HG02623 (cell line): ENCODE measurements at regions not wholly inside any gene's neighbourhood (a gene's known extent, or its start where the extent isn't known, plus 50 kb on each side); places are given as distances from the start of the nearest gene placed in this dataset.
"Not testable (repeated sequence)": the region's sequence is repeated elsewhere in the genome, so short reads cannot be mapped to it uniquely, and the experiment has no call there.

Source experiments
- ATAC-seq: cut with Tn5 transposase; IDR thresholded peaks from one replicate; pipeline ENCODE4 v1.9.1; 2021; ENCODE audit warnings: moderate library complexity; ENCODE audit not compliant: unreplicated experiment

DNA sequence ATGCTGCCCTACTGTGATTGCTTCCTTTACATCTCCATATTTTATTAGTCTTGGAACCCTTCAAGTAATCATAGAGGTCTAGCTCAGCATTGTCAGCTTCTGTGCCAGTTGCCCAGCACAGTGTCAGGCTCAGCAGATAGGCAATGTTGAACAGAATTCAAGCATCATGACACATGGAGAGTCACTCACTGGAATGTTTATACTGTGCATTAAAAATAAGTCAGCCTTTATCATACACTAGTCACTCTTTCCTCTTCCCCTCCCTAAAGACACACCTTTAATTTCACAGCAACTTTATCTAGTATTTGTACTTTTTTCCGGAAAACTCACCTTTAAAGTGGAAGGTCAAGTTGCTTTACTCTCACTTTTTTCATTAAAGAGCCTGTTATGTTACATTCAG lies 253.8 kb upstream of the CDH11 start:
- ATAC-seq = no peak

- ATAC-seq = no peak
Observed at GRCh38 chr16:65373097-65373496, 251.2 kb upstream of the CDH11 start.

DNA sequence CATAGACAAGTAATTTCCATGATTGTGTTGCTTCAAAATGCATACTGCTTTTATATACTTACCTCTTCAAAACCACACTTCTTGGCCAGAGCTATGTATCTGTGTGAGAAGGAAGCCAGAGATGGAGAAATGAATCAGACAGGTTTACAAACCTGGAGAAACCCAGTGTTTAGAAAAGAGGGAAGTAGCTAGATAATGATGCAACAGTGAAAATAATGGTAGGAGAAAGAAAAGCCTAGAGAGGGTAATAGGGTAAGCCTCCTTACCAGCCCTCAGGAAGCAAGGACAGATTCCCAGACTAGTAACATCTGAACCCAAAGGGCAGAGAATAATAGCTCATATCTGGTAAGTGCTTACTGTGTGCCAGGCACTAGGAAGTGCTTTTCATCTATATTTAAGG lies 250.3 kb upstream of the CDH11 start:
- ATAC-seq = no peak

DNA sequence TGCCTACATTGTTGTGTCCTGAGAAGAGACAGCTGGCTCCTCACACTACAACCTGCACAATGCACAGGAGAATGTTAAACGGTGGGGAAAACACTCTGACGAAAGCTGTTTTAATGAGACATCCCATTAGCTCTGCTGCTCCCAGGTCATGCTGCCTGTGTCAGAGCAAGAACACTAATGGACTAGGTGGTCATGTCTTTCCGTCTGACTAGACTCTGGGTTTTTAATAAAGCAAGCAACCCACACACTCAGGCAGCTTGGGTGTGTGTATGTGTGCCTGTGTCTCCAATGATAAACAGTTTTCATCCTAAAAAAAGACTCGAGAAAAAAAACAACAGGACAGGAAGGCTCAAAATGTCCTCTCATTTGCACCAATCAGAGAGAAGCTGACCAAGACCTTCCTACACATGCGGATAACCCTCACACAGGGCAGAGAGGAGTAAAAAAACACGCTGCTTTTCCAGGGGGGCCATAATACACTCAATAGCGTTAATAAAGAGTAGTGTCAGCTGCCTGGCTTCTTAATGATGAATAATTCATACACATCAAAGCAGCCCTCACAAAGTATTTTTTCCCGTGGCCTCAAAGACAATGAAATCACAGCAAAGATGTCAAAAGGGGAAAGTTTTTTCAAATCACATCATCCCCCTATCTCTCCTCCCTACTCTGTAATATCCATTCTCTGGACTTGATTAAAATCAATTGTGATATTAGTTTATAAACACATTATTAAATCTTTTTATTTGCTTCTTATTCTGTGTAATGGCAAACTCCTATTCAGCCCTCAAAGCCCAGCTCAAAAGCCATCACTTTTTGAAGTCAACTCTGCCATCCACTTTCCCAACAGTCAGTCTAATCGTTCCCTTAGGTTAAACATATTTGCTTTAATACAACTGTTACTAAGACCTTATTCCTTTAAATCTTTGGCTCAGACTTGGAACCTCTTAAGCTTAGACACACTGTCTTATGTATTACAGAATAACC lies 244.2 kb upstream of the CDH11 start:
- ATAC-seq = no peak

DNA sequence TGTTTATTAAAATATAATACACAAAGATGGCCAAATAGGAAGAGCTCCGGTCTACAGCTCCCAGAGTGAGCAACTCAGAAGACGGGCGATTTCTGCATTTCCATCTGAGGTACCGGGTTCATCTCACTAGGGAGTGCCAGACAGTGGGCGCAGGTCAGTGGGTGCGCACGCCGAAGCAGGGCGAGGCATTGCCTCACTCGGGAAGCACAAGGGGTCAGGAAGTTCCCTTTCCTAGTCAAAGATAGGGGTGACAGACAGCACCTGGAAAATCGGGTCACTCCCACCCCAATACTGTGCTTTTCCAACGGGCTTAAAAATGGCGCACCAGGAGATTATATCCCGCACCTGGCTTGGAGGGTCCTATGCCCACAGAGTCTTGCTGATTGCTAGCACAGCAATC lies 234.9 kb upstream of the CDH11 start:
- not testable (repeated sequence) for ATAC-seq

GRCh38 chr16:65355706-65356105 lies 233.8 kb upstream of the CDH11 start:
- no peak for ATAC-seq

GRCh38 chr16:65353183-65353582 lies 231.3 kb upstream of the CDH11 start:
- ATAC-seq = no peak

DNA sequence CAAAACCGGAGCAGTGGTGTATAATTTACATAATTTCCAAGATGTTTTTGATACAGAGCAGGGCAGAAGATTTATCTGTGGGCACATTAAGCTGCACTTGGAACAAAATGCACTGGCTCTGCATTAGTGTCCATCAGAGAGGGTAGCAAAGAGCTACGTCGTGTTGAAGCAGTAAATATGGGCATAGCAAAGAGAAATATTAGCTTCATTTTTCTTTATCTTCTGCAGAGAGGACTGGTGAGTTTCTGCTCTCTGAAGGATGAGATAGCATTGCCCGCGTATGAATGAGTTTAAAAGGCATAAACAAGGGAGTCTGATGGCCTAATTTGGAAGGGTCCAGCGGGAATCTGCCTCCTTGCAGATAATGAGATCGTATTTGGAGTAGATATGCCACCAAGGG lies 227.8 kb upstream of the CDH11 start:
- ATAC-seq = no peak

DNA sequence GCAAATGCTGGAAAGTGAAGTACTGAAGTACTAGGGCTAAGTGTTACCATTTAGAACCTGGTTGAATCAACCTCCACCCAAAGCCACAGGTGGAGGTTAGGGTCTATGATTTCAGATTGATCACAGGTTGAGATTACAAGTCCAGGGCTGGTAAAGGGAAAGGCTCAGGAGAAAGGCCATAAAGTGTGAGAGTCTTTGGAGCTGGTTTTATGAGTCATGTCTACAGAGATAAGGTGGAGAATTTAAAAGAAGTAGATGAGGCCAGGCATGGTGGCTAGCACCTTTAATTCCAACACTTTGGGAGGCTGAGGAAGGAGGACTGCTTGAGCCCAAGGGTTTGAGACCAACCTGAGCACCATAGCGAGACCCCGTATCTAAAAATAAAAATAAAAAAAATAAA lies 221.7 kb upstream of the CDH11 start:
- ATAC-seq = no peak

GRCh38 chr16:65342231-65342866 lies 220.5 kb upstream of the CDH11 start:
- ATAC-seq = no peak

DNA sequence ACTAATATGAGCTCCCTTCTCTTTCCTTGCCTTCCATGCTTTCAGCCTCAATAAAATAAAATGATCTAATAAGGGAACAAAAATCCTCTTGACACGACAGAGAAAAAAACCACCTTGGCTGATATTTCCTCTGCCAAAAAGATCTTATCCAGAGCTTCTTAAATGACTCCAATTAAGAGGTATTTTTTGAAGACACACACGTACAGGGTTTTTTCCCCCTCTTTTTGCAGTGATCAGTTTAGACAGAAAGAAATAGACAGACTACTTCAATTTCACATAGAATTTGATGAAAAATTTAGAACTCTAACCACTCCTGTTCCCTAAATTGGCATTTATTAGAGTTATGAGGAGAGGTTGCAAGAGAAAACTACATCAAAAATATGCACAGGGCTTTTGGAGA lies 217.2 kb upstream of the CDH11 start:
- no peak for ATAC-seq

- no peak for ATAC-seq
Observed at GRCh38 chr16:65336160-65336559, 214.3 kb upstream of the CDH11 start.

- no peak for ATAC-seq
Observed at GRCh38 chr16:65334081-65334480, 212.2 kb upstream of the CDH11 start.

DNA sequence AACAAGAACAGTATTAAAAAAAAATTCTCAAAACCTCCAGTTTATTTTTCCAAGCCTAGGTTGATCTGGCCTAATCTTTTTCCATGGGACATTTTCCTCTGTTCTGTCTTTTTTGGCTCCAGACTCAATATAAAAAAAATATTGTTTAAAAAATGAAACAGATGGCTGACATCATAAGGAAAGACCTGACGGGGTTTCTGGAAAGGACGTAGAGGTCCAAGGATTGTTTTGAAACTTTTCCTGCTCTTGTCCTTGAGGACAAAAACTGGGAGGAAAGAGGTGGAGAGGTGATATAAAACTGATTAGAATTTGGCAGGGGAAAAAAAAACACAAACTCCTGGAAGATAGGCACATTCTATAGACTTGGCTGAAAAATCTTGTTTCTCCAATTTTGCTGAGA lies 211.4 kb upstream of the CDH11 start:
- no peak for ATAC-seq

GRCh38 chr16:65327346-65327745 lies 205.5 kb upstream of the CDH11 start:
- no peak for ATAC-seq

DNA sequence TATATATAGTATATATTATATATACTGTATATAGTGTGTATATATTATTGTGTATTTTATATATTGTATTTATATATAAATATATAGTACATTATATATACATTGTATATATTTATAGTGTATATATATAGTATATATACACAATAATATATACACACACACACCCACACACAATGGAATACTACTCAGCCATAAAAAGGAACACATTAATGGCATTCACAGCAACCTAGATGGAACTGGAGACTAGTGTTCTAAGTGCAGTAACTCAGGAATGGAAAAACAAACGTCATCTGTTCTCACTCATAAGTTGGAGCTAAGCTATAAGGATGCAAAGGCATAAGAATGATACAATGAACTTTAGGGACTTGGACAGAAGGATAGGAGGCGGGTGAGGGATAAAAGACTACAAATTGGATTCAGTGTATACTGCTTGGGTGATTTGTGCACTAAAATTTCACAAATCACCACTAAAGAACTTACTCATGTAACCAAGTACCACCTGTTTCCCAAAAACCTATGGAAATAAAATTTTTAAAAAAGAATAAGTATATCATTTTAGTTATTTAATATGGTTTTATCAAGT lies 201.9 kb upstream of the CDH11 start:
- no peak for ATAC-seq

DNA sequence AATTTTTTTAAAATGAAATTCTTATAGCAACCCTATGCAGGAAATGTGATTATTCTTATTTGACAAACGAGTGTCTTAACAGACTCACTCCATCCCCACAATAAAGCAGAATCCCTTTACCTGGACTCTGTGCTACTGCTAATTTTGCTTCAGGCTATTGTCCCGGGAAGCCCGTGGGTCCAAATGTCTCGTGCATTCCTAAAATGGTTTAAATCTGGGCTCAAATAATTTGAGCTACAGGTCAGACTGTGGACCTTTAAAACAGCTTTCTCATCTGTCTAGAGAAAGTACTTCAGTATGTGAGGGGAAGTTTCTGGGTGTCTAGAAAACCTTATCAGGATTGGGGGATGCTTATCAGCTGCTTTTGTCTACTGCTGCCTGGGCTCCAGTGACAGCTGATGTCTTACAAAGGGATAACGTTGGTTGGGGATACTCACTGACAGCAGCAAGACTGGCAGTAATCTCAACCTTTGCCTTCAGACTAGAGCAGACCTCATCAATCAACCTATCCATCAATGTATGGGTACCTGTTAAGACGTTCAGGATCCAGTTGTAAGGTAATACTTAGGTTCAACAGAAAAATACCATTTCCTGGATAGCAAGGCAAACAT lies 197.9 kb upstream of the CDH11 start:
- ATAC-seq = no peak

DNA sequence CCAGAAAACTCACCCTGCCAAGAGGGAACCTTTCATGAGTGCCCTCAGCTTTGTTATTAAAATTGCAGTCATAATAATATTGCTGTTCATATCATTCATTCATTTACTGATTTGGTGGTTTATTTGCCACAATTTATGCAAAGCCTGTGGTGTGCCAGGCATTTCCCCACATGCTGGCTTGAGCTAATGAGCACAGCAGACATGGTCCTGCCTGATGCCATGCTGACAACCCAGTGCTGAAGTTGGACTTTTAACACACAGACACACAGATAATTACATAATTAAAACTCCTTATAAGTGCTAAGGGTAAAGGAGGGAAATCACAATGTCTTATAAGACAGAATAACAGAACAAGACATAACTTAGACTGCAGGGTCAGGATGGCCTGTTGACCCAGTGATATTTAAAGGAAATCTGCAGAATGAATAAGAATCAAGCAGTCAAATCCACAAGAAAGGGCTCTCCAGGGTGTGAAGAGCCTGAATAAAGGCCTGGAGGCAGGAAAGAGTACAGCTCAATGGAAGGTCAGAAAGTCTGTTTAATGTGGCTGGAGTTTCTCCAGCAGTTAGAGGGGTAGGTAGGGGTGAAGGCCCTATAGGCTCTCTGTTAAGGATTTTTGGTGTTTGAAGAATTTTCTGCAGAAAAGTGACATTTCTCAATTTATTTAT lies 196.9 kb upstream of the CDH11 start:
- no peak for ATAC-seq

DNA sequence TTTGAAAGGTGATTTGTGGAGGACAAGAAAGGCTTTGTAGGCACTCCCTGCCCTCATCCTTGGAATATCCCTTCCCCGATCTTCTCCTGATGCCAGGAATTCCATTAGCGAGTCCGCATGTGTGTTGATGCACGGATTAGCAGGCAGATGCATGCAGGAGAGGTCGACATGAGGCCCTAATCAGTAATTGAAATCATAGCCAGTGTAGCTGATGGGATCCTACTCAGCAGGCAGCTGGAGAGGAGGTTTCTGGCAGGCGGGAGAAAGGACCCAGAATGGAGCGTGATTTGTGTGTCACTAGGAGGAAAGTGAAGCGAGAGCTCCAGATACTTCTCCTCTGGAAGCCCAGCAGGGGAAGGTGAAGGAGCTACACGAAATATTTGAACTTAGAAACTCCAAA lies 196.3 kb upstream of the CDH11 start:
- ATAC-seq = no peak

DNA sequence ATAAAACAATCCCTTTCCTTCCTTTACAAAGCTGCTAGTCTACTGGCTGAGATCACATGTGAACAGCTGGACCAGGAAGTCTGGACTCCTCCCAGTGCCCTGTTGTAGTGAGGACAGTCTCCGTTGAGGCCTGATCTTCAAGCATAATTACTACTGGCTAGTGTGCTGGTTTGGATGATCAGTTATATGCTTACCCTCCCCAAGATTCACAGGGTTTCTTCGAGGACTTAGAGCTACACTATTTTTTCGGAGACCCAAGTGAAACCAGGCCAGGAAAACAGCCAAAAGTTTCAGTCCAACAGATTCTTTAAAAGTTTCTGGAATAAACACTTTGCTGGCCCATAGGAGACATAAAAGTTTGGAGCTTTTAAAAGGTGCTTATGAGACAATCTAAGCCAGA lies 194.9 kb upstream of the CDH11 start:
- no peak for ATAC-seq
